Stimulated activated memory B cell treated with anti-CD40 and anti-IgM and Interleukin-4, amounts not matched to agents 10 μg/mL and 1 μg/mL and 100 μg/mL, for 72 hours (primary cell): ENCODE measurements at regions not wholly inside any gene's neighbourhood (a gene's known extent, or its start where the extent isn't known, plus 50 kb on each side); places are given as distances from the start of the nearest gene placed in this dataset.

Experiments used
- ATAC-seq: fragments of 150-1000 bp; cut with Tn5 transposase; 2 replicates; pipeline ENCODE4 v1.10.0; 2021
- H3K27ac Mint-ChIP-seq: one replicate; pipeline ENCODE4 v1.8.0; 2022; ENCODE audit warnings: mild to moderate bottlenecking, mixed read lengths
- H3K27me3 Mint-ChIP-seq: one replicate; pipeline ENCODE4 v1.8.0; 2022; ENCODE audit warnings: mixed read lengths
- H3K36me3 Mint-ChIP-seq: one replicate; pipeline ENCODE4 v1.8.0; 2022; ENCODE audit warnings: mixed read lengths
- H3K4me1 Mint-ChIP-seq: one replicate; pipeline ENCODE4 v1.8.0; 2022; ENCODE audit warnings: mixed read lengths
- H3K4me3 Mint-ChIP-seq: one replicate; pipeline ENCODE4 v1.8.0; 2022; ENCODE audit warnings: mild to moderate bottlenecking, moderate library complexity, mixed read lengths
- H3K9me3 Mint-ChIP-seq: one replicate; pipeline ENCODE4 v1.8.0; 2022; ENCODE audit warnings: mixed read lengths

- H3K27me3 Mint-ChIP-seq, result no peaks in the 10 kb centered on the region
- H3K36me3 Mint-ChIP-seq, result no peaks in the 10 kb centered on the region
- H3K4me3 Mint-ChIP-seq, result no peak overlapping the region
- no peak overlapping the region for H3K27ac Mint-ChIP-seq
- peaks cover 15% of the 10 kb centered on the region for H3K4me1 Mint-ChIP-seq
- ATAC-seq, result no peak
- no peaks in the 10 kb centered on the region for H3K9me3 Mint-ChIP-seq
These were observed 303.9 kb downstream of the ICE1 start for GRCh38 chr5:5726401-5726800.

- no peaks in the 10 kb centered on the region for H3K36me3 Mint-ChIP-seq
- H3K4me3 Mint-ChIP-seq, result no peak overlapping the region
These were observed 299.4 kb downstream of the ICE1 start for GRCh38 chr5:5721881-5722280.

GRCh38 chr5:5719292-5719691 lies 296.8 kb downstream of the ICE1 start:
- H3K9me3 Mint-ChIP-seq, result peaks cover 5% of the 10 kb centered on the region
- H3K27ac Mint-ChIP-seq, result no peak overlapping the region
- H3K4me1 Mint-ChIP-seq, result peaks cover 5% of the 10 kb centered on the region
- H3K4me3 Mint-ChIP-seq, result no peak overlapping the region
- peaks cover 4% of the 10 kb centered on the region for H3K36me3 Mint-ChIP-seq
- H3K27me3 Mint-ChIP-seq, result no peaks in the 10 kb centered on the region
- no peak for ATAC-seq

More at GRCh38 chr5:5721881-5722280, 299.4 kb downstream of the ICE1 start:
- no peaks in the 10 kb centered on the region for H3K9me3 Mint-ChIP-seq
- no peak overlapping the region for H3K27ac Mint-ChIP-seq
- no peaks in the 10 kb centered on the region for H3K27me3 Mint-ChIP-seq
- ATAC-seq, result no peak
- H3K4me1 Mint-ChIP-seq, result peaks cover 15% of the 10 kb centered on the region

- H3K9me3 Mint-ChIP-seq, result peaks cover 5% of the 10 kb centered on the region
- no peaks in the 10 kb centered on the region for H3K27me3 Mint-ChIP-seq
- H3K4me1 Mint-ChIP-seq, result no peaks in the 10 kb centered on the region
- peaks cover 4% of the 10 kb centered on the region for H3K36me3 Mint-ChIP-seq
- H3K27ac Mint-ChIP-seq, result no peak overlapping the region
- ATAC-seq, result no peak
- H3K4me3 Mint-ChIP-seq, result no peak overlapping the region
These were observed 294.2 kb downstream of the ICE1 start for GRCh38 chr5:5716665-5717064.

- Mint-ChIP-seq H3K4me1 (peaks cover 13% of the 10 kb centered on the region), H3K27me3 (no peaks in the 10 kb centered on the region)
These were observed 289.1 kb downstream of the ICE1 start for GRCh38 chr5:5711592-5711991.

GRCh38 chr5:5711112-5711511 lies 288.6 kb downstream of the ICE1 start:
- peaks cover 13% of the 10 kb centered on the region for H3K4me1 Mint-ChIP-seq

More at GRCh38 chr5:5711592-5711991, 289.1 kb downstream of the ICE1 start:
- Mint-ChIP-seq H3K9me3 (peaks cover 7% of the 10 kb centered on the region), H3K4me3 (no peak overlapping the region), H3K36me3 (peaks cover 4% of the 10 kb centered on the region), H3K27ac (no peak overlapping the region)
- no peak for ATAC-seq

GRCh38 chr5:5710471-5710870 lies 288.0 kb downstream of the ICE1 start:
- H3K27me3 Mint-ChIP-seq, result no peaks in the 10 kb centered on the region
- H3K36me3 Mint-ChIP-seq, result peaks cover 4% of the 10 kb centered on the region
- no peak overlapping the region for H3K4me3 Mint-ChIP-seq
- no peak overlapping the region for H3K27ac Mint-ChIP-seq
- ATAC-seq, result no peak
- peaks cover 7% of the 10 kb centered on the region for H3K9me3 Mint-ChIP-seq
- peaks cover 13% of the 10 kb centered on the region for H3K4me1 Mint-ChIP-seq

More at GRCh38 chr5:5711112-5711511, 288.6 kb downstream of the ICE1 start:
- no peak overlapping the region for H3K4me3 Mint-ChIP-seq
- peaks cover 7% of the 10 kb centered on the region for H3K9me3 Mint-ChIP-seq
- H3K27ac Mint-ChIP-seq, result no peak overlapping the region
- no peak for ATAC-seq
- peaks cover 4% of the 10 kb centered on the region for H3K36me3 Mint-ChIP-seq
- H3K27me3 Mint-ChIP-seq, result no peaks in the 10 kb centered on the region

- Mint-ChIP-seq H3K36me3 (no peaks in the 10 kb centered on the region), H3K27me3 (no peaks in the 10 kb centered on the region), H3K9me3 (peaks cover 2% of the 10 kb centered on the region), H3K4me3 (no peak overlapping the region), H3K4me1 (peaks cover 22% of the 10 kb centered on the region), H3K27ac (no peak overlapping the region)
- no peak for ATAC-seq
These were observed 286.0 kb downstream of the ICE1 start for GRCh38 chr5:5708367-5708919.

- H3K4me3 Mint-ChIP-seq, result no peak overlapping the region
- peaks cover 2% of the 10 kb centered on the region for H3K9me3 Mint-ChIP-seq
- no peak overlapping the region for H3K27ac Mint-ChIP-seq
- H3K36me3 Mint-ChIP-seq, result no peaks in the 10 kb centered on the region
- ATAC-seq, result no peak
- no peaks in the 10 kb centered on the region for H3K27me3 Mint-ChIP-seq
- peaks cover 22% of the 10 kb centered on the region for H3K4me1 Mint-ChIP-seq
These were observed 282.5 kb downstream of the ICE1 start for GRCh38 chr5:5705010-5705409.

- Mint-ChIP-seq H3K4me3 (no peak overlapping the region), H3K27me3 (no peaks in the 10 kb centered on the region), H3K9me3 (peaks cover 2% of the 10 kb centered on the region), H3K36me3 (no peaks in the 10 kb centered on the region), H3K27ac (no peak overlapping the region), H3K4me1 (peaks cover 22% of the 10 kb centered on the region)
- ATAC-seq, result no peak
These were observed 281.9 kb downstream of the ICE1 start for GRCh38 chr5:5704352-5704751.

- Mint-ChIP-seq H3K27ac (no peak overlapping the region), H3K4me3 (no peak overlapping the region), H3K9me3 (peaks cover under 1% of the 10 kb centered on the region), H3K36me3 (no peaks in the 10 kb centered on the region), H3K4me1 (peaks cover 10% of the 10 kb centered on the region), H3K27me3 (no peaks in the 10 kb centered on the region)
- ATAC-seq, result no peak
These were observed 280.5 kb downstream of the ICE1 start for GRCh38 chr5:5702934-5703333.

- H3K4me1 Mint-ChIP-seq, result peaks cover 8% of the 10 kb centered on the region
- H3K4me3 Mint-ChIP-seq, result no peak overlapping the region
- no peaks in the 10 kb centered on the region for H3K27me3 Mint-ChIP-seq
- no peak for ATAC-seq
- H3K27ac Mint-ChIP-seq, result no peak overlapping the region
- no peaks in the 10 kb centered on the region for H3K9me3 Mint-ChIP-seq
- no peaks in the 10 kb centered on the region for H3K36me3 Mint-ChIP-seq
These were observed 278.1 kb downstream of the ICE1 start for GRCh38 chr5:5700549-5700948.

- Mint-ChIP-seq H3K9me3 (no peaks in the 10 kb centered on the region), H3K27ac (no peak overlapping the region), H3K4me3 (no peak overlapping the region), H3K36me3 (no peaks in the 10 kb centered on the region), H3K27me3 (no peaks in the 10 kb centered on the region), H3K4me1 (no peaks in the 10 kb centered on the region)
- no peak for ATAC-seq
These were observed 276.6 kb downstream of the ICE1 start for GRCh38 chr5:5699062-5699461.

GRCh38 chr5:5695266-5695665 lies 272.8 kb downstream of the ICE1 start:
- Mint-ChIP-seq H3K9me3 (peaks cover 2% of the 10 kb centered on the region), H3K4me1 (no peaks in the 10 kb centered on the region), H3K4me3 (no peak overlapping the region), H3K36me3 (no peaks in the 10 kb centered on the region), H3K27ac (no peak overlapping the region), H3K27me3 (peaks cover 9% of the 10 kb centered on the region)
- no peak for ATAC-seq

GRCh38 chr5:5688925-5689310 lies 266.4 kb downstream of the ICE1 start:
- Mint-ChIP-seq H3K36me3 (peaks cover under 1% of the 10 kb centered on the region), H3K4me3 (no peak overlapping the region), H3K4me1 (peaks cover 17% of the 10 kb centered on the region), H3K27ac (no peak overlapping the region), H3K27me3 (peaks cover 22% of the 10 kb centered on the region), H3K9me3 (peaks cover 2% of the 10 kb centered on the region)
- no peak for ATAC-seq

- H3K4me3 Mint-ChIP-seq, result no peak overlapping the region
- peaks cover 22% of the 10 kb centered on the region for H3K27me3 Mint-ChIP-seq
- peaks cover 6% of the 10 kb centered on the region for H3K36me3 Mint-ChIP-seq
- ATAC-seq, result no peak
- H3K4me1 Mint-ChIP-seq, result peaks cover 17% of the 10 kb centered on the region
- peaks cover 8% of the 10 kb centered on the region for H3K9me3 Mint-ChIP-seq
- no peak overlapping the region for H3K27ac Mint-ChIP-seq
These were observed 265.9 kb downstream of the ICE1 start for GRCh38 chr5:5688194-5688924.
